Left cardiac atrium (tissue), 4 donors: ENCODE measurements at regions not wholly inside any gene's neighbourhood (a gene's known extent, or its start where the extent isn't known, plus 50 kb on each side); places are given as distances from the start of the nearest gene placed in this dataset.

ENCODE experiments used
- ATAC-seq, 2 donors: fragments of 200-7000 bp; cut with Tn5 transposase; one replicate each; pipeline ENCODE4 v1.9.1; 2020; ENCODE audit warnings: mild to moderate bottlenecking in 2 of 2, moderate library complexity in 2 of 2
- DNase-seq: peaks from one replicate; pipeline ENCODE4 v3.0.0-alpha.2; 2020
- intact Hi-C, 2 donors: fragments of 100-400 bp; cut with DNase I; formaldehyde crosslinking; loops; one replicate each; pipeline versions ENCODE4 v1.14.1 to v1.15.1; 2022 to 2023
- donor health status: DM: no; HTN: yes; CAD: no.
- donor health status: DM: no; HTN: yes; CAD: no; lungs with severe emphysema.
- donor health status: DM: yes; HTN: yes; CAD: no.
- donor health status: Dilated cardiomyopathy.

- ATAC-seq (no peak), DNase-seq (no peak)
- intact Hi-C loops, result no loop called here
Measured at GRCh38 chr9:86749161-86749893, 198.0 kb downstream of the GAS1 start.

- intact Hi-C loops, result no loop called here
- ATAC-seq (no peak), DNase-seq (no peak)
Measured at GRCh38 chr9:86747711-86748110, 199.6 kb downstream of the GAS1 start.

GRCh38 chr9:86741311-86742208, 205.7 kb downstream of the GAS1 start:
- peak; percentile 42 for DNase-seq
- peak; percentile 90 to 95 for ATAC-seq
- intact Hi-C loops, result loop anchor here in 1 of 2 donors (5.0 kb wide), 1 partner anchor 104 kb away; no protein-coding TSS in a partner anchor

- DNase-seq, result no peak
- ATAC-seq, result no peak
- intact Hi-C loops, result no loop called here
Measured at GRCh38 chr9:86735772-86736458, 211.4 kb downstream of the GAS1 start.

- intact Hi-C loops, result no loop called here
- no peak for DNase-seq
- peak; percentile 7 to 53 for ATAC-seq
Measured at GRCh38 chr9:86734771-86735170, 212.5 kb downstream of the GAS1 start.

DNA sequence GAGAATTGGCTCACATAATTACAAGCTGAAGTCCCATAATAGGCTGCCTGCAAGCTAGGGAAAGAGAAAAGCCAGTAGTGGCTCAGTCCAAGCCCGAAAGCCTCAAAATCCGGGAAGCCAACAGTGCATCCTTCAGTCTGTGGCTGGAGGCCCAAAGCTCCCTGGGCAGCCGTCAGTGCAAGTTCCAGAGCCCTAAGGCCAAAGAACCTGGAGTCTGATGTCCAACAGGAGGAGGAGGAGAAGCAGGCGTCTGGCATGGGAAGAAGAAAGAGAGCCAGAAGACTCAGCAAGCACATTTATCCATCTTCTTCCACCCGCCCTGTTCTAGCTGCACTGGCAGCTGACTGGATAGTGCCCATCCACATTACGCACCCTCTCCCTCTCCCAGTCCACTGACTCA, 213.4 kb downstream of the GAS1 start:
- intact Hi-C loops, result no loop called here
- DNase-seq, result no peak
- ATAC-seq, result peak; percentile 36 to 44

DNA sequence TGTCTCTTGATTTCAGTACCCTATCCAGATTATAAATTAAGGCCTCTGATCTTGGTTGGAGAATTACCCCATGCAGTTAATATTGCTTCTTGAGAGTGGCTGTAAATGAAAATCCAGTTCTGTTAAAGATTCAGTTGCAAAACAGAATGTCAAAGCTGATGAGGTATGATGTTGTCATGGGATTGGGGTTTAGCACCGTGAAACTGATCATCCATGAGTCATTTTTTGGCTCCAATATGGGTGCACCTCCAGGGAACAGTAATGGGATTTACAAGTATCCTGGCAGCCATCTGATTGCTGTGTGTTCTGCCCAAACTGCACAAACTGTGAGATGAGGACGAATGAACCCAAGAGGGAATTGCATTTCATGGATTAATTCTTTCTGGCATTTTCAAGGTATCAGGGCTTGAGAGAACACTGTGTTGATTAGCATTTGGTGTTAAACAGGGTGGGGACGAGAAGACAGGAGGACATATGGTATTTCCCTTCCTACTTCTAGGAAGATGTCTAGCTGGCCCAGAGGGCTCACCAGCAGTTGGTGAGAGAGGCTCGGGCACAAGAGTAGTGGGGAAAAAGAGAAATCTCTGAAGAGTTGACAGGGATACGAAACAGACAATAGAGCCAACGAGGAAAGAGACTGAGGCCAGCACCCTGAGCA, 214.7 kb downstream of the GAS1 start:
- intact Hi-C loops, result no loop called here
- no peak for DNase-seq
- peak; percentile 60 to 80 for ATAC-seq

- ATAC-seq, result peak; percentile 49 to 82
- intact Hi-C loops, result no loop called here
- DNase-seq, result no peak
Measured at GRCh38 chr9:86731511-86732063, 215.7 kb downstream of the GAS1 start.

- ATAC-seq (no peak), DNase-seq (no peak)
- intact Hi-C loops, result no loop called here
Measured at GRCh38 chr9:86730163-86730928, 217.0 kb downstream of the GAS1 start.

DNA sequence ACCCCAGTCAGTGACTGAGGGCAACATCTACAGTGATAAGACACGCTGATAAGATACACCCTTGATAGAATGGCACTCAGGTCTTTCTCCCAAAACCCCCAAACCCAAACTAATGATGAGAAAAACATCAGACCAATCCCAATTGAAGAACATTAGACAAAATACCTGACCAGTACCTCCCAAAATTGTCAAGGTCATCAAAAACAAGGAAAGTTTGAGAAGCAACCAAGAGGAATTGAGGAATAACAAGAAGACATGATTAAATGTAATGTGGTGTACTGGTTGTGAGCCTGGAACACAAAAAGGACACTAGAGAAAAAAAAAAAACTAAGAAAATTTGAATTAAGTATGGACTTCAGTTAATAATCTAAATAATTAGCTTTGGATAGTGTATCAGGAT, 222.8 kb downstream of the GAS1 start:
- ATAC-seq (no peak), DNase-seq (no peak)
- intact Hi-C loops, result no loop called here

DNA sequence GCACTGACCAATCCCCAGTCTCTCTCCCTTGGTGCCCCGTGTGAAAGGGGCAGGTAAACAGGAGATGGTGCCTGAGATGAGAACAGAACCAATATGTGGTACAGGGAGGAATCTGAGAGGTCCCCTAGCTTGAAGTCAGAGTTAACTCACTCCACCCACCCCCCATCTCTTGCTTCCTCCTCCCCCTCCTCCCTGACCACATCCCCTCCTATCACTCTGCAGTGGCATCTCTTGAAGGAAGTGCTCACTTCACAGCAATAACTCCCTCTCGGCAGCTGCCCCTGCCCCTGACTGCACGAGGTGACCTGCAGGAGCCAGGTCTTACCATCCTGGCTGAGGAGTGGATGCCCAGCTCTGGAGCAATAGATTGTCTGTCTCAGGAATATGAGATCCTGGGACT, 224.0 kb downstream of the GAS1 start:
- ATAC-seq (no peak), DNase-seq (no peak)
- intact Hi-C loops, result no loop called here

DNA sequence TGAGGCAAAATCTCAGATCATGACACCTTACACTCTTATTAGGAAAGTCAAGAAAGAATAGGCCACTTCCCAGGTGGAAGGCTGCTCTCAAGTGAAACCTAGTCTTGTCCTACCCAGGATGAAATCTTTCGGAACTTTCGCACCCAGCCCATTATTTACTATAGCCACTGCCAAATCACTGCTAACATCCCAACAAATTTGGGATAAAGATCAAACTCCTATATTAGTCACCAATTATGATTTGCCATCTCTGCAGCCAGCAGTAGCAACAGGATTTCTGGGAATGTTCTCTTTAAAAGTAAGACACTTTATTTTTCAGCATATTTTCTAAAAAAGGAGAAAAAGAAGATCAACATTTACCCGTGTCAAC, 224.6 kb downstream of the GAS1 start:
- DNase-seq (no peak), ATAC-seq (no peak)

GRCh38 chr9:86721843-86722705, 225.2 kb downstream of the GAS1 start:
- DNase-seq (peak; percentile 44), ATAC-seq (peak; percentile 87 to 95)
- intact Hi-C loops, result no loop called here

More for the DNA sequence above, 224.6 kb downstream of the GAS1 start:
- intact Hi-C loops, result no loop called here

DNA sequence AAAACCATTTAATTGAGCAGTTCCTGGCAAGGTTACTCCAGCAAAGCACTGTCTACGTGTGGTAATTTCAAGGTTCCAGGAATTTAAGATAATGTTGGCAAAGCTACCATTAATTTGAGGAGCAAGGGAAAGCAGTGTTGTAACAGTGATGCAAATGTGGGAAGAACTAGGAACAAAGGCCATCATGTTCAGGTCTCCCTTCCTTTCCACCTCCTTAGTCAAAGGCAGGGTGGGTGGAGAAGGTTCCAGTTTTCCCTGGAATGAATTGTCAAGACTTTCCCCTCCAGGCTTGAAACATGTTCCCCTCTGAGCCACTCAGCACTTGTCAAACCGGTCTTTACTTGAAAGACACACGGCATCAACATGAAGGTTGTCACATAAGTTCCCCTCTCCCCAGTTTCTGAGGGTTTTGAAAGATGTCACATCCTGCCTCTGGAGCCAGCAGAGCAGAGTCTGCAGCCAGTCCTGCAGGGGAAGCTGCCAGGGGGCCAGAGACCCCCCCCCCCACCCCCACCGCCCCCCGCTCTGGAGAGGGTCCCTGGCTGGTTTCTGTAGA, 226.0 kb downstream of the GAS1 start:
- DNase-seq, result no peak
- peak; percentile 44 to 67 for ATAC-seq
- intact Hi-C loops, result no loop called here

DNA sequence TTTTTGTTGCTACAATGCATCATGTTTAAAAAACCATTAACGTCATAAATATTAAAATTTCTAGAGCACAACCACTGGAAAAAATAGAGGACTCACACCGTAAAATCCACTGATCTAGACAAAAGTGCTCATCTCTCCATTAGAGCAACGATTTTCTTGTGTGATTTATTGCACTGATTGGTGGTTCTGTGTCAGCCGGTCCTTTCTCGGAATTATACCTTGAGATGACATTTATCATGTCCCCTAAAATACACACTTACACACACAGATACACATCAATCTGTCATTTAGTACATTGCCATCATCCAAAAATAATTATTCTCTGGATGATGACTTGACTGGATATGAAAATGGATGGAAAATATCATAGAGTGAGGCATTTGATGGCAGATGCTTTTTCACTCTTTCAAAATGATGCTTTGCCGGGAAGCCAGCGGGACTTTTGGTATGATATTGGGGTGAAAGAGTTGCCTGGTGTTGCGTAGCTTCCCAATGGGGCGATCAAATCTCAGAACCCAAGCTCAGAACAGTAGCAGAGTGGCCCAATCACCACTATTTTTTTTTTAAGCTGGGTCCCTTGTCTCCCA, 226.6 kb downstream of the GAS1 start:
- ATAC-seq, result no peak
- intact Hi-C loops, result no loop called here
- peak; percentile 29 for DNase-seq

DNA sequence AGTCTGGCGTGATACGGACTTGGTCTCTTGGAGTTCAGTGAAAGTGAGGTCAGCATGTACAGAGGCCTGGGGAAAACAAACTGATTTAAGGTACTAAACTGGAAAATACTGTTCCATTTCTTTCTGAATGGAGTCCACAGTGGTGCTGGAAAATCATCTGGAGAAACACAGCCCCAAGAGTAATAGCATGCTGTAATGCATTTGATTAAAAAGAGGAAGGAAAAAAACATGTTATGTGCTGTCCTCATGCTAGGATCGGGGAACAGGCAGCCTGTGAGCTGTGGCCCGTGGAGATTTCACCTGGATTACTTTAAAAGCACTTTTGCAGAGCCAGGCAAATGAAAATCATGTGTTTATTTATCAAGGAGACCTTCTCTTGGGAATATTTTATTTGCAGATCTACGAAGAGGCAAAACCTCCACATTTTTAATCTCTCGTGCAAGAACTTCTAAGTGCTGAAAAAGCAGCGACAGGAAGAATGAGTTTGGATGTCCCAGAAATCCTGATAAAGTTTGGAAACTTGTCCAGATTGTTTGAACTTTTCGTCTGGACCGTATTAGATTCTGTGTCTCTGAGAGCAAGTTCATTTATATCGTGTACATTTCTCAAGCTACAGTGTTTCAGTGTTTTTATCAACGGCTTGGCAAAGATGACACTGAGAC, 228.8 kb downstream of the GAS1 start:
- DNase-seq (no peak), ATAC-seq (no peak)
- intact Hi-C loops, result no loop called here
